LNCaP clone FGC (cell line): ENCODE measurements at regions not wholly inside any gene's neighbourhood (a gene's known extent, or its start where the extent isn't known, plus 50 kb on each side); places are given as distances from the start of the nearest gene placed in this dataset.

Experiments
- DNase-seq: peaks from one replicate; pipeline ENCODE4 v3.0.0-alpha.2; 2011; ENCODE audit warnings: low read depth
- H3K4me3 ChIP-seq: 2 replicates; pipeline ENCODE4 v1.5.1; 2011; ENCODE audit warnings: mild to moderate bottlenecking, low read depth, low read length, control low read depth
- CTCF ChIP-seq: IDR thresholded peaks from 2 replicates; pipeline ENCODE4 v1.5.1; 2012; ENCODE audit warnings: mild to moderate bottlenecking; ENCODE audit not compliant: control insufficient read depth, insufficient read depth; ENCODE audit errors: extremely low read depth

GRCh38 chr13:109374609-109375200 lies 411.7 kb downstream of the IRS2 start:
- DNase-seq, result no peak
- H3K4me3 ChIP-seq, result no peak overlapping the region
- no peak for TF ChIP-seq CTCF

DNA sequence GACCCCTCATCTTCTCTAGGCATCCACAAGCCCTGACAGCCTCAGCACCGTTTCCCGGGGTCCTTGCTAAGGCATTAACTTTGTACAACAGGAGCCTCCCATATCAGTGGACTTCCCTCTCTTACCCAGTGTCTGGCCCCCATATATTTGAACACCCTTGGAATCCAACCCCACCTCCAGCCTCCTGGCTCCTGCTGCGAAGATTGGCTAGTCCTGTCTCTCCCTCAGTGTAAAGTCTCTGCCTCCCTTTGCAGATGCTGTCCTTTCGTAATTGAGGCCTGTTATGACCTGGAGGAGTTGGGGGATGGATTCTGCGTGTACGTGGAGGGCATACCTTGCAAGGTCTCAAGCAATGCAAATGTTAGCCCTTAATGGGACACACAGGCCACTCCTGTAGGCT lies 413.7 kb downstream of the IRS2 start:
- no peak for DNase-seq
- TF ChIP-seq CTCF, result no peak

DNA sequence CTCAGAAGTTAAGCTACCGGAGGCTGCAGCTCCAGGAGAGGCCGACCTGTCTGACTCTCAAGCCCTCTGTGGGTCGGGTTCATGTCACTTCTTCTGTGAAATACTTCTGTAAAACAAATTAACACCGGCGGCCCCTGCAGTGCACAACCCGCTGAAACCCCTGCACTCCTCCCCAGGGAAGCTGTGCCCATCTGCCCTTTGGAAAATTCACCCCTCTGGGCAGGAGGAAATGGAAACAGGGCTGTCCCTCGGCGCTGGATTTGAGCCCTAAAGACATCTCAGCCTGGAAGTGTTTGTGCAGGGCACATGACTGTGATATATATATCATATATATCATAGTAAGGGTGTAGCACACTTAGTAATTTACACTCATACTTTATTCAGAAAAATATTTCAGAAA lies 415.3 kb downstream of the IRS2 start:
- no peak for DNase-seq
- TF ChIP-seq CTCF, result no peak
- no peak overlapping the region for H3K4me3 ChIP-seq

More for the DNA sequence above, 413.7 kb downstream of the IRS2 start:
- H3K4me3 ChIP-seq, result no peak overlapping the region

- TF ChIP-seq CTCF, result no peak
- DNase-seq, result no peak
- H3K4me3 ChIP-seq, result no peak overlapping the region
Observed at GRCh38 chr13:109370496-109370895, 415.9 kb downstream of the IRS2 start.

DNA sequence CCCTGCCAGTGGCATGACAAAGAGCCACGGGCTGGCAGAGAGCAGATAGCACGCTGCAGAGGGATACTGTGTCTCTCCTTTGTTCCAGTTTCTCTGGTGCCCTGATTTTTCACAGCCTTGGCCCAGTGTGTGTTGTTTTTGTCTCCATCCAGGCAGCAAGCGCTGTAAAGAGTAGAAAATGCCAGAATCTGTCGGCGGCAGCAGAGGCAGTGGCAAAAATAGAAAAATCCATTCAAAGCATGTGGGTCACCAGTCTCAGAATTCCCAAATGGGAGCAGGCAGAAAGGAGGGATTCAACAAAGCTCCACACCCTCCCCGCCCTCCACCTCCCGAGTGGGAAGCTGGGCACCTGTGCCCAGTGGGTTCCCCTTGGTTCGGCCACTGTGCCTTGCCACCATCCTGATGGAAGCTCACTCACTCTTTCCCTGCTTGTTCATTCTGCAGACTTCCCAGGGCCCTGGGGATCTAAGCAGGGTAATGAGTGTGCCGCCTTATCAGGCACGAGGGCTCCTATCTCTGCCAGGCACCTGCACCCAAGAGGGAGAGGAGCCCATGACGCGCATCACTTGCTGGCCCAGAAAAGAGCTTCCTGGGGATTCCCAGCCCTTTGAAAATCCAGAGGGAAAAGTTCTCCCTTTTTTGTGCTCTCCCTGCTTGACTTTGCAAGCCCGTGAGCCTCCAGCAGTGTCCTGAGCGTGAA lies 416.9 kb downstream of the IRS2 start:
- DNase-seq, result no peak
- TF ChIP-seq CTCF, result no peak
- no peak overlapping the region for H3K4me3 ChIP-seq

DNA sequence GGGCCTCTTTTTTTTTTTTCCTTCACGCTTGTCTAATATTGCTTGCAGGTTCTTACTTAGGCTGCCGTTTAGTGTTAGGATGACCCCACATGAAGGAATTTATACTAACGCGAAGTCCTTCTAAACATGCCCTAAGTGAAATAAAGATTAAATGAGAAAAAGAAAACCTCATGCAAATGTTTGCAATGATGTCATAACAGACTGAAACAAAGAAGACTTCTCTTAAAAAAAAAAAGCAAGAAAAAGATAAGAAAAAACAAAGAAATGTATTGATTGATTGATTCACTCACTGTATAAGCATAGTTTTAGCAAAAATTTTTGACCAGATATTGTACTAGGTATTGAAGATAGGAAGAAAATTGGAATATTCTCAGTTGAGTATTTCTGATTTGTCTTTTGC lies 418.2 kb downstream of the IRS2 start:
- no peak overlapping the region for H3K4me3 ChIP-seq
- DNase-seq, result no peak
- TF ChIP-seq CTCF, result no peak

GRCh38 chr13:109366525-109366924 lies 419.9 kb downstream of the IRS2 start:
- no peak for DNase-seq
- TF ChIP-seq CTCF, result no peak
- H3K4me3 ChIP-seq, result no peak overlapping the region
